ENCODE measurements at regions not wholly inside any gene's neighbourhood (a gene's known extent, or its start where the extent isn't known, plus 50 kb on each side); places are given as distances from the start of the nearest gene placed in this dataset.

GRCh38 chr10:45180507-45180906 is 134.9 kb downstream of the OR13A1 start:
- Histone ChIP-seq H3K27ac (ENCODE audit: insufficient read depth, low read length, poor library complexity, severe bottlenecking) (no peak overlapping the region), H3K9me3 (ENCODE audit: control insufficient read depth, low read length) (no peaks in the 10 kb centered on the region), H3K4me3 (ENCODE audit: insufficient read depth, low read depth, low read length, poor library complexity, severe bottlenecking) (no peak overlapping the region), H3K36me3 (ENCODE audit: control insufficient read depth, insufficient read depth, low read length) (no peaks in the 10 kb centered on the region), H3K27me3 (replicated peaks; ENCODE audit: control insufficient read depth, insufficient read depth, low read length, poor library complexity, severe bottlenecking) (no peaks in the 10 kb centered on the region), H3K4me1 (ENCODE audit: control insufficient read depth, insufficient read depth, low read length, poor library complexity, severe bottlenecking) (no peaks in the 10 kb centered on the region)
- DNase-seq, result no peak

GRCh38 chr10:45180946-45181875 is 134.2 kb downstream of the OR13A1 start:
- DNase-seq, result no peak
- H3K4me3 ChIP-seq (ENCODE audit: insufficient read depth, low read depth, low read length, poor library complexity, severe bottlenecking), result no peak overlapping the region
- H3K27ac ChIP-seq (ENCODE audit: insufficient read depth, low read length, poor library complexity, severe bottlenecking), result no peak overlapping the region

GRCh38 chr10:45183174-45183573 is 132.2 kb downstream of the OR13A1 start:
- no peak for DNase-seq
- no peaks in the 10 kb centered on the region for H3K27me3 ChIP-seq (replicated peaks; ENCODE audit: control insufficient read depth, insufficient read depth, low read length, poor library complexity, severe bottlenecking)
- H3K36me3 ChIP-seq (ENCODE audit: control insufficient read depth, insufficient read depth, low read length), result no peaks in the 10 kb centered on the region
- no peak overlapping the region for H3K27ac ChIP-seq (ENCODE audit: insufficient read depth, low read length, poor library complexity, severe bottlenecking)
- H3K4me3 ChIP-seq (ENCODE audit: insufficient read depth, low read depth, low read length, poor library complexity, severe bottlenecking), result no peak overlapping the region
- no peaks in the 10 kb centered on the region for H3K4me1 ChIP-seq (ENCODE audit: control insufficient read depth, insufficient read depth, low read length, poor library complexity, severe bottlenecking)
- no peaks in the 10 kb centered on the region for H3K9me3 ChIP-seq (ENCODE audit: control insufficient read depth, low read length)

More at GRCh38 chr10:45180946-45181875, 134.2 kb downstream of the OR13A1 start:
- no peaks in the 10 kb centered on the region for H3K36me3 ChIP-seq (ENCODE audit: control insufficient read depth, insufficient read depth, low read length)
- no peaks in the 10 kb centered on the region for H3K9me3 ChIP-seq (ENCODE audit: control insufficient read depth, low read length)
- no peaks in the 10 kb centered on the region for H3K4me1 ChIP-seq (ENCODE audit: control insufficient read depth, insufficient read depth, low read length, poor library complexity, severe bottlenecking)
- H3K27me3 ChIP-seq (replicated peaks; ENCODE audit: control insufficient read depth, insufficient read depth, low read length, poor library complexity, severe bottlenecking), result no peaks in the 10 kb centered on the region

- Histone ChIP-seq H3K4me1 (ENCODE audit: control insufficient read depth, insufficient read depth, low read length, poor library complexity, severe bottlenecking) (no peaks in the 10 kb centered on the region), H3K27ac (ENCODE audit: insufficient read depth, low read length, poor library complexity, severe bottlenecking) (no peak overlapping the region), H3K9me3 (ENCODE audit: control insufficient read depth, low read length) (no peaks in the 10 kb centered on the region), H3K36me3 (ENCODE audit: control insufficient read depth, insufficient read depth, low read length) (no peaks in the 10 kb centered on the region), H3K4me3 (ENCODE audit: insufficient read depth, low read depth, low read length, poor library complexity, severe bottlenecking) (no peak overlapping the region), H3K27me3 (replicated peaks; ENCODE audit: control insufficient read depth, insufficient read depth, low read length, poor library complexity, severe bottlenecking) (no peaks in the 10 kb centered on the region)
- DNase-seq, result no peak
Observed at GRCh38 chr10:45197816-45198485, 117.5 kb downstream of the OR13A1 start.

GRCh38 chr10:45198486-45199204 is 116.8 kb downstream of the OR13A1 start:
- Histone ChIP-seq H3K36me3 (ENCODE audit: control insufficient read depth, insufficient read depth, low read length) (no peaks in the 10 kb centered on the region), H3K27me3 (replicated peaks; ENCODE audit: control insufficient read depth, insufficient read depth, low read length, poor library complexity, severe bottlenecking) (no peaks in the 10 kb centered on the region), H3K9me3 (ENCODE audit: control insufficient read depth, low read length) (no peaks in the 10 kb centered on the region), H3K27ac (ENCODE audit: insufficient read depth, low read length, poor library complexity, severe bottlenecking) (no peak overlapping the region), H3K4me1 (ENCODE audit: control insufficient read depth, insufficient read depth, low read length, poor library complexity, severe bottlenecking) (no peaks in the 10 kb centered on the region), H3K4me3 (ENCODE audit: insufficient read depth, low read depth, low read length, poor library complexity, severe bottlenecking) (no peak overlapping the region)
- DNase-seq, result no peak

- no peak overlapping the region for H3K4me3 ChIP-seq (ENCODE audit: insufficient read depth, low read depth, low read length, poor library complexity, severe bottlenecking)
- no peak for DNase-seq
- no peaks in the 10 kb centered on the region for H3K27me3 ChIP-seq (replicated peaks; ENCODE audit: control insufficient read depth, insufficient read depth, low read length, poor library complexity, severe bottlenecking)
- H3K27ac ChIP-seq (ENCODE audit: insufficient read depth, low read length, poor library complexity, severe bottlenecking), result no peak overlapping the region
- no peaks in the 10 kb centered on the region for H3K4me1 ChIP-seq (ENCODE audit: control insufficient read depth, insufficient read depth, low read length, poor library complexity, severe bottlenecking)
- no peaks in the 10 kb centered on the region for H3K9me3 ChIP-seq (ENCODE audit: control insufficient read depth, low read length)
- H3K36me3 ChIP-seq (ENCODE audit: control insufficient read depth, insufficient read depth, low read length), result no peaks in the 10 kb centered on the region
Observed at GRCh38 chr10:45199205-45199740, 116.1 kb downstream of the OR13A1 start.

GRCh38 chr10:45201271-45201670 is 114.1 kb downstream of the OR13A1 start:
- no peak overlapping the region for H3K4me3 ChIP-seq (ENCODE audit: insufficient read depth, low read depth, low read length, poor library complexity, severe bottlenecking)
- DNase-seq, result no peak

GRCh38 chr10:45202242-45202641 is 113.2 kb downstream of the OR13A1 start:
- Histone ChIP-seq H3K4me1 (ENCODE audit: control insufficient read depth, insufficient read depth, low read length, poor library complexity, severe bottlenecking) (no peaks in the 10 kb centered on the region), H3K9me3 (ENCODE audit: control insufficient read depth, low read length) (no peaks in the 10 kb centered on the region), H3K27ac (ENCODE audit: insufficient read depth, low read length, poor library complexity, severe bottlenecking) (no peak overlapping the region), H3K4me3 (ENCODE audit: insufficient read depth, low read depth, low read length, poor library complexity, severe bottlenecking) (no peak overlapping the region), H3K27me3 (replicated peaks; ENCODE audit: control insufficient read depth, insufficient read depth, low read length, poor library complexity, severe bottlenecking) (peaks cover 3% of the 10 kb centered on the region), H3K36me3 (ENCODE audit: control insufficient read depth, insufficient read depth, low read length) (no peaks in the 10 kb centered on the region)
- DNase-seq, result no peak

More at GRCh38 chr10:45201271-45201670, 114.1 kb downstream of the OR13A1 start:
- Histone ChIP-seq H3K27me3 (replicated peaks; ENCODE audit: control insufficient read depth, insufficient read depth, low read length, poor library complexity, severe bottlenecking) (peaks cover 3% of the 10 kb centered on the region), H3K27ac (ENCODE audit: insufficient read depth, low read length, poor library complexity, severe bottlenecking) (no peak overlapping the region), H3K4me1 (ENCODE audit: control insufficient read depth, insufficient read depth, low read length, poor library complexity, severe bottlenecking) (no peaks in the 10 kb centered on the region), H3K9me3 (ENCODE audit: control insufficient read depth, low read length) (no peaks in the 10 kb centered on the region), H3K36me3 (ENCODE audit: control insufficient read depth, insufficient read depth, low read length) (no peaks in the 10 kb centered on the region)

GRCh38 chr10:45204954-45205775 is 110.2 kb downstream of the OR13A1 start:
- no peaks in the 10 kb centered on the region for H3K9me3 ChIP-seq (ENCODE audit: control insufficient read depth, low read length)
- no peak for DNase-seq
- no peaks in the 10 kb centered on the region for H3K4me1 ChIP-seq (ENCODE audit: control insufficient read depth, insufficient read depth, low read length, poor library complexity, severe bottlenecking)
- peaks cover 3% of the 10 kb centered on the region for H3K27me3 ChIP-seq (replicated peaks; ENCODE audit: control insufficient read depth, insufficient read depth, low read length, poor library complexity, severe bottlenecking)
- H3K36me3 ChIP-seq (ENCODE audit: control insufficient read depth, insufficient read depth, low read length), result no peaks in the 10 kb centered on the region
- H3K27ac ChIP-seq (ENCODE audit: insufficient read depth, low read length, poor library complexity, severe bottlenecking), result no peak overlapping the region
- H3K4me3 ChIP-seq (ENCODE audit: insufficient read depth, low read depth, low read length, poor library complexity, severe bottlenecking), result no peak overlapping the region

Data from effector memory CD4-positive, alpha-beta T cell (primary cell).